H9 (cell line): ENCODE measurements at regions not wholly inside any gene's neighbourhood (a gene's known extent, or its start where the extent isn't known, plus 50 kb on each side); places are given as distances from the start of the nearest gene placed in this dataset.

Experiments used
- DNase-seq: peaks from one replicate; pipeline ENCODE4 v3.0.0-alpha.2; 2017
- H2AFZ ChIP-seq: one replicate; pipeline ENCODE4 v1.6.1; 2013; ENCODE audit warnings: mild to moderate bottlenecking, low read length, control low read depth, moderate library complexity
- H2AK5ac ChIP-seq: 2 replicates; pipeline ENCODE4 v1.6.1; 2013; ENCODE audit warnings: low read length, control low read depth, mixed read lengths; ENCODE audit not compliant: insufficient read length
- H2BK120ac ChIP-seq: one replicate; pipeline ENCODE4 v1.6.1; 2013; ENCODE audit warnings: low read depth, mild to moderate bottlenecking, low read length, control low read depth, inconsistent platforms; ENCODE audit not compliant: poor library complexity, severe bottlenecking
- H2BK12ac ChIP-seq: 2 replicates; pipeline ENCODE4 v1.6.1; 2013; ENCODE audit warnings: low read length, control low read depth, mixed read lengths, low read depth; ENCODE audit not compliant: insufficient read length
- H2BK15ac ChIP-seq: 2 replicates; pipeline ENCODE4 v1.6.1; 2013; ENCODE audit warnings: low read depth, low read length, control low read depth
- H2BK20ac ChIP-seq: one replicate; pipeline ENCODE4 v1.6.1; 2013; ENCODE audit warnings: low read depth, mild to moderate bottlenecking, low read length, control low read depth, inconsistent platforms; ENCODE audit not compliant: poor library complexity, severe bottlenecking
- H2BK5ac ChIP-seq: 2 replicates; pipeline ENCODE4 v1.6.1; 2013; ENCODE audit warnings: low read length, control low read depth, mixed read lengths; ENCODE audit not compliant: insufficient read length
- H3K14ac ChIP-seq: 2 replicates; pipeline ENCODE4 v1.6.1; 2013; ENCODE audit warnings: low read length, control low read depth; ENCODE audit not compliant: insufficient read depth
- H3K18ac ChIP-seq: 2 replicates; pipeline ENCODE4 v1.6.1; 2013; ENCODE audit warnings: low read depth, mild to moderate bottlenecking, mixed read lengths, low read length, control low read depth; ENCODE audit not compliant: insufficient read length
- H3K23ac ChIP-seq: 2 replicates; pipeline ENCODE4 v1.6.1; 2013; ENCODE audit warnings: low read length, control low read depth, mixed read lengths, low read depth; ENCODE audit not compliant: insufficient read length
- H3K23me2 ChIP-seq: 2 replicates; pipeline ENCODE4 v1.6.1; 2013; ENCODE audit warnings: low read depth, mild to moderate bottlenecking, mixed read lengths, low read length, control low read depth; ENCODE audit not compliant: insufficient read length, poor library complexity, severe bottlenecking
- H3K27ac ChIP-seq: 2 replicates; pipeline ENCODE4 v1.5.1; 2013; ENCODE audit warnings: low read length, control low read depth, mixed read lengths, low read depth; ENCODE audit not compliant: insufficient read length
- H3K27me3 ChIP-seq: 2 replicates; pipeline ENCODE4 v1.6.1; 2013; ENCODE audit warnings: low read length, control low read depth, inconsistent platforms; ENCODE audit not compliant: insufficient read depth
- H3K4ac ChIP-seq: 2 replicates; pipeline ENCODE4 v1.6.1; 2013; ENCODE audit warnings: low read depth, mild to moderate bottlenecking, control low read depth, inconsistent platforms, low read length, moderate library complexity
- H3K4me1 ChIP-seq: 2 replicates; pipeline ENCODE4 v1.6.1; 2013; ENCODE audit warnings: low read length, control low read depth, inconsistent platforms; ENCODE audit not compliant: insufficient read depth
- H3K4me2 ChIP-seq: 2 replicates; pipeline ENCODE4 v1.6.1; 2013; ENCODE audit warnings: low read length, control low read depth, mixed read lengths; ENCODE audit not compliant: insufficient read length, insufficient read depth
- H3K56ac ChIP-seq: 2 replicates; pipeline ENCODE4 v1.6.1; 2013; ENCODE audit warnings: low read depth, mild to moderate bottlenecking, mixed read lengths, low read length, control low read depth; ENCODE audit not compliant: insufficient read length
- H3K79me1 ChIP-seq: 2 replicates; pipeline ENCODE4 v1.6.1; 2013; ENCODE audit warnings: low read depth, mild to moderate bottlenecking, moderate library complexity, low read length, control low read depth, inconsistent platforms; ENCODE audit not compliant: insufficient read depth, poor library complexity, severe bottlenecking
- H3K79me2 ChIP-seq: 2 replicates; pipeline ENCODE4 v1.6.1; 2013; ENCODE audit warnings: low read length, control low read depth, inconsistent platforms; ENCODE audit not compliant: insufficient read depth
- H3K9ac ChIP-seq: 2 replicates; pipeline ENCODE4 v1.6.1; 2013; ENCODE audit warnings: low read length, control low read depth, mixed read lengths; ENCODE audit not compliant: insufficient read length; ENCODE audit errors: extremely low read depth
- H3K9me3 ChIP-seq: one replicate; pipeline ENCODE4 v1.6.1; 2013; ENCODE audit warnings: low read depth, low read length, inconsistent platforms; ENCODE audit not compliant: control insufficient read depth
- H3T11ph ChIP-seq: one replicate; pipeline ENCODE4 v1.6.1; 2013; ENCODE audit warnings: mild to moderate bottlenecking, low read length, control low read depth, inconsistent platforms
- H4K20me1 ChIP-seq: one replicate; pipeline ENCODE4 v1.6.1; 2013; ENCODE audit not compliant: control insufficient read depth, insufficient read length, insufficient read depth
- H4K5ac ChIP-seq: 2 replicates; pipeline ENCODE4 v1.6.1; 2013; ENCODE audit warnings: low read depth, mild to moderate bottlenecking, mixed read lengths, low read length, control low read depth; ENCODE audit not compliant: insufficient read length
- H4K8ac ChIP-seq: replicated peaks from 2 replicates; pipeline ENCODE4 v1.6.1; 2013; ENCODE audit warnings: low read length, control low read depth, mixed read lengths, low read depth; ENCODE audit not compliant: insufficient read length
- H4K91ac ChIP-seq: 2 replicates; pipeline ENCODE4 v1.6.1; 2013; ENCODE audit warnings: low read depth, mild to moderate bottlenecking, moderate library complexity, mixed read lengths, low read length, control low read depth; ENCODE audit not compliant: insufficient read length
- H3K27ac Mint-ChIP-seq, 3 experiments: 2 replicates in 2 of 3; 3 replicates in 1 of 3; pipeline ENCODE4 v1.8.0; 2020 to 2021; ENCODE audit warnings: mixed read lengths in 3 of 3, mild to moderate bottlenecking in 1 of 3, moderate library complexity in 1 of 3
- H3K27me3 Mint-ChIP-seq: 2 replicates; pipeline ENCODE4 v1.8.0; 2021; ENCODE audit warnings: low read depth, mild to moderate bottlenecking, moderate library complexity, mixed read lengths
- H3K36me3 Mint-ChIP-seq, 3 experiments: 2 replicates in 2 of 3; 3 replicates in 1 of 3; pipeline ENCODE4 v1.8.0; 2020 to 2021; ENCODE audit warnings: low read depth in 3 of 3, mixed read lengths in 3 of 3; ENCODE audit not compliant: insufficient read depth in 1 of 3
- H3K4me1 Mint-ChIP-seq, 2 experiments: 2 replicates each; pipeline ENCODE4 v1.8.0; 2020; ENCODE audit warnings: mixed read lengths in 2 of 2
- H3K4me3 Mint-ChIP-seq, 2 experiments: 2 replicates in 1 of 2; 3 replicates in 1 of 2; pipeline ENCODE4 v1.8.0; 2020 to 2021; ENCODE audit warnings: mild to moderate bottlenecking in 2 of 2, mixed read lengths in 2 of 2, moderate library complexity in 1 of 2
- H3K9me3 Mint-ChIP-seq, 2 experiments: 2 replicates in 1 of 2; 3 replicates in 1 of 2; pipeline ENCODE4 v1.8.0; 2020; ENCODE audit warnings: mild to moderate bottlenecking in 2 of 2, mixed read lengths in 2 of 2, moderate library complexity in 1 of 2
- WGBS: extraction: QIAGEN DNeasy Blood & Tissue Kit; methylation state at CpG from one replicate; pipeline ENCODE4 v1.1.7; 2013; ENCODE audit warnings: missing lambda C conversion rate, low lambda C conversion rate, mixed read lengths; ENCODE audit not compliant: insufficient read length; ENCODE audit errors: extremely low coverage; 5-methylcytosine and 5-hydroxymethylcytosine counted together
- TF ChIP-seq, protein P1 (sequence below): fragments of 200-600 bp; sonication (generic); conservative IDR thresholded peaks from 3 replicates; pipeline ENCODE4 v1.8.0; 2021; ENCODE audit warnings: antibody characterized with exemption, mild to moderate bottlenecking

DNA sequence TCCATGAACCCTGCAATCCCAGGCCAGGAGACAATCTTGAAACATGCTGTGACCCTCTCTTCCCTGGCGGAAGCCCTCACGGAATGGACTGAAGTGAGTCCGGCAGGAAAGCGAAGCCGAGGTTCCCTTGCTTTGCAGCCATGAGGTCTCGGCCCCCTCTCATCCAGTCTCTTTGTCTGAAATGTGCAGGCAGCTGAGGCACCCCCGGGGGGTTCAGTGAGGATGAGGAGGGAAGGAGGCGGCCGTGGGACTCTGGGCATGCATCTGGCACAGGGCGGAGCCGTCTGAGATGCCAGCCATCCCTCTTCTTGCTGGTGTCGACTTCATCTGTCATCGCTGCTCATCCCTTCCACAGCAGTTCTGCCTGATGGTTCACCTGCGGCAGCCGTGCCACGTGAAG lies 1485.7 kb downstream of the BRD1 start:
- H3K4ac ChIP-seq, result no peak overlapping the region
- no peak overlapping the region for H3T11ph ChIP-seq
- H3K27me3 ChIP-seq, result peaks cover 2% of the 10 kb centered on the region; the same call in 1 of the 2 replicates
- no peak overlapping the region for H3K56ac ChIP-seq
- WGBS, result no CpG with 5 or more reads among the region's 16 CpGs
- peaks cover 15% of the 10 kb centered on the region; the same call in 1 of the 2 replicates for H3K4me1 ChIP-seq
- H3K18ac ChIP-seq, result no peak overlapping the region
- H3K4me3 Mint-ChIP-seq, result no peak overlapping the region; a peak in 1 of 5 replicates
- TF ChIP-seq, protein P1, sequence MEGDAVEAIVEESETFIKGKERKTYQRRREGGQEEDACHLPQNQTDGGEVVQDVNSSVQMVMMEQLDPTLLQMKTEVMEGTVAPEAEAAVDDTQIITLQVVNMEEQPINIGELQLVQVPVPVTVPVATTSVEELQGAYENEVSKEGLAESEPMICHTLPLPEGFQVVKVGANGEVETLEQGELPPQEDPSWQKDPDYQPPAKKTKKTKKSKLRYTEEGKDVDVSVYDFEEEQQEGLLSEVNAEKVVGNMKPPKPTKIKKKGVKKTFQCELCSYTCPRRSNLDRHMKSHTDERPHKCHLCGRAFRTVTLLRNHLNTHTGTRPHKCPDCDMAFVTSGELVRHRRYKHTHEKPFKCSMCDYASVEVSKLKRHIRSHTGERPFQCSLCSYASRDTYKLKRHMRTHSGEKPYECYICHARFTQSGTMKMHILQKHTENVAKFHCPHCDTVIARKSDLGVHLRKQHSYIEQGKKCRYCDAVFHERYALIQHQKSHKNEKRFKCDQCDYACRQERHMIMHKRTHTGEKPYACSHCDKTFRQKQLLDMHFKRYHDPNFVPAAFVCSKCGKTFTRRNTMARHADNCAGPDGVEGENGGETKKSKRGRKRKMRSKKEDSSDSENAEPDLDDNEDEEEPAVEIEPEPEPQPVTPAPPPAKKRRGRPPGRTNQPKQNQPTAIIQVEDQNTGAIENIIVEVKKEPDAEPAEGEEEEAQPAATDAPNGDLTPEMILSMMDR, result no peak
- no peaks in the 10 kb centered on the region; a peak in 1 of 7 replicates for H3K36me3 Mint-ChIP-seq
- no peak overlapping the region for H4K5ac ChIP-seq
- no peaks in the 10 kb centered on the region for H3K9me3 ChIP-seq
- no peak overlapping the region for H2BK120ac ChIP-seq
- no peak overlapping the region for H4K8ac ChIP-seq
- peaks cover 32 to 35% of the 10 kb centered on the region in 2 experiments for H3K4me1 Mint-ChIP-seq
- H2BK5ac ChIP-seq, result no peak overlapping the region
- H2BK20ac ChIP-seq, result no peak overlapping the region
- H2AFZ ChIP-seq, result no peak overlapping the region
- H3K9me3 Mint-ChIP-seq, result no peaks in the 10 kb centered on the region; a peak in 1 of 5 replicates
- no peaks in the 10 kb centered on the region for H3K23me2 ChIP-seq
- H4K20me1 ChIP-seq, result no peaks in the 10 kb centered on the region
- H2BK15ac ChIP-seq, result no peak overlapping the region
- no peaks in the 10 kb centered on the region for H3K79me1 ChIP-seq
- no peak overlapping the region for H2BK12ac ChIP-seq
- peaks cover 38% of the 10 kb centered on the region for H3K27me3 Mint-ChIP-seq
- H2AK5ac ChIP-seq, result no peak overlapping the region
- 0 out of 2 replicates have a peak overlapping the region, but pooled peaks have one; percentile 3 for H3K14ac ChIP-seq
- no peak for DNase-seq
- no peak overlapping the region for H3K27ac Mint-ChIP-seq
- no peak overlapping the region for H4K91ac ChIP-seq
- H3K79me2 ChIP-seq, result no peaks in the 10 kb centered on the region
- H3K9ac ChIP-seq, result no peak overlapping the region
- no peak overlapping the region for H3K23ac ChIP-seq
- no peak overlapping the region for H3K4me2 ChIP-seq
- no peak overlapping the region for H3K27ac ChIP-seq
